Neutrophil (primary cell): ENCODE measurements at regions not wholly inside any gene's neighbourhood (a gene's known extent, or its start where the extent isn't known, plus 50 kb on each side); places are given as distances from the start of the nearest gene placed in this dataset.

ENCODE experiments used
- H3K27ac ChIP-seq: fragments of 200-600 bp; sonication (generic); 2 replicates; pipeline ENCODE4 v1.5.1; 2016; ENCODE audit warnings: mild to moderate bottlenecking, moderate library complexity
- H3K27me3 ChIP-seq: fragments of 200-600 bp; sonication (generic); 2 replicates; pipeline ENCODE4 v1.6.0; 2016; ENCODE audit warnings: mild to moderate bottlenecking
- H3K36me3 ChIP-seq: fragments of 200-600 bp; sonication (generic); 2 replicates; pipeline ENCODE4 v1.5.1; 2017
- H3K4me1 ChIP-seq, 2 experiments: fragments of 200-600 bp in 1 of 2; sonication (generic) in 1 of 2; 1 replicate in 1 of 2; 2 replicates in 1 of 2; pipeline versions ENCODE4 v1.5.1 to v1.6.1; 2013 to 2016; ENCODE audit warnings: low read depth in 1 of 2, low read length in 1 of 2, mild to moderate bottlenecking in 1 of 2, moderate library complexity in 1 of 2; ENCODE audit not compliant: control insufficient read depth in 1 of 2, insufficient read depth in 1 of 2
- H3K4me3 ChIP-seq, 2 experiments: fragments of 200-600 bp in 1 of 2; sonication (generic) in 1 of 2; 1 replicate in 1 of 2; 2 replicates in 1 of 2; pipeline ENCODE4 v1.5.1; 2013 to 2016; ENCODE audit warnings: low read depth in 1 of 2, low read length in 1 of 2, mild to moderate bottlenecking in 1 of 2, moderate library complexity in 1 of 2
- H3K9me3 ChIP-seq: fragments of 200-600 bp; sonication (generic); 2 replicates; pipeline ENCODE4 v1.5.1; 2016
- TF ChIP-seq, protein P1 (sequence below): fragments of 200-600 bp; sonication (generic); IDR thresholded peaks from 2 replicates; pipeline ENCODE4 v1.5.1; 2016; ENCODE audit warnings: antibody characterized with exemption

GRCh38 chrX:26954029-26954428, 509.1 kb downstream of the PPP4R3C start:
- TF ChIP-seq, protein P1, sequence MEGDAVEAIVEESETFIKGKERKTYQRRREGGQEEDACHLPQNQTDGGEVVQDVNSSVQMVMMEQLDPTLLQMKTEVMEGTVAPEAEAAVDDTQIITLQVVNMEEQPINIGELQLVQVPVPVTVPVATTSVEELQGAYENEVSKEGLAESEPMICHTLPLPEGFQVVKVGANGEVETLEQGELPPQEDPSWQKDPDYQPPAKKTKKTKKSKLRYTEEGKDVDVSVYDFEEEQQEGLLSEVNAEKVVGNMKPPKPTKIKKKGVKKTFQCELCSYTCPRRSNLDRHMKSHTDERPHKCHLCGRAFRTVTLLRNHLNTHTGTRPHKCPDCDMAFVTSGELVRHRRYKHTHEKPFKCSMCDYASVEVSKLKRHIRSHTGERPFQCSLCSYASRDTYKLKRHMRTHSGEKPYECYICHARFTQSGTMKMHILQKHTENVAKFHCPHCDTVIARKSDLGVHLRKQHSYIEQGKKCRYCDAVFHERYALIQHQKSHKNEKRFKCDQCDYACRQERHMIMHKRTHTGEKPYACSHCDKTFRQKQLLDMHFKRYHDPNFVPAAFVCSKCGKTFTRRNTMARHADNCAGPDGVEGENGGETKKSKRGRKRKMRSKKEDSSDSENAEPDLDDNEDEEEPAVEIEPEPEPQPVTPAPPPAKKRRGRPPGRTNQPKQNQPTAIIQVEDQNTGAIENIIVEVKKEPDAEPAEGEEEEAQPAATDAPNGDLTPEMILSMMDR = no peak
- Histone ChIP-seq H3K4me3 (no peak overlapping the region), H3K4me1 (no peaks in the 10 kb centered on the region), H3K36me3 (no peaks in the 10 kb centered on the region), H3K27ac (no peak overlapping the region), H3K9me3 (no peaks in the 10 kb centered on the region), H3K27me3 (no peaks in the 10 kb centered on the region)

- TF ChIP-seq, protein P1 = no peak
- no peaks in the 10 kb centered on the region for H3K4me1 ChIP-seq
- no peaks in the 10 kb centered on the region for H3K36me3 ChIP-seq
- no peak overlapping the region for H3K27ac ChIP-seq
- no peaks in the 10 kb centered on the region for H3K9me3 ChIP-seq
- H3K4me3 ChIP-seq = no peak overlapping the region
- no peaks in the 10 kb centered on the region for H3K27me3 ChIP-seq
Measured at GRCh38 chrX:26952213-26952612, 510.9 kb downstream of the PPP4R3C start.

DNA sequence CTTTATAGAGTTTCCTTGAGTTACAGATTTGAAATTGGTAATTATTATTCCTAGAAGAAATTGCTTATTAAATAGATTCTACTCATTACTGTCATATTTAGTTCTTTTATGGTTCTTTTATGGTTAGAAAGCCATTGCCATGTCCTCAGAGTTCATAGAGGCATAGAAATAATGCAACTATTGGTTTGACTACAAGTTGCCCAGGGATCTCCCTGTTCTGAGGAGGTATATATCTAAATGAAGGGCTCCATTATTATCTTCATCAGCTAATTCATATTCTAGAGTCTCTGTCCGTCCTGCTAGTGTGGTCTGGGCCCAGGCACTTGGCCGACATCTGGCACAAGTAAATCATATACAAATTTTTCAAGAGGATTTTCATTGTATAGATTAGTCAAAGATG, 535.7 kb downstream of the PPP4R3C start:
- TF ChIP-seq, protein P1 = no peak
- no peak overlapping the region for H3K27ac ChIP-seq

GRCh38 chrX:26925088-26925487, 538.1 kb downstream of the PPP4R3C start:
- no peaks in the 10 kb centered on the region for H3K9me3 ChIP-seq
- no peak overlapping the region for H3K27ac ChIP-seq
- no peak overlapping the region for H3K4me3 ChIP-seq
- no peaks in the 10 kb centered on the region for H3K36me3 ChIP-seq
- TF ChIP-seq, protein P1 = no peak
- H3K27me3 ChIP-seq = no peaks in the 10 kb centered on the region
- no peaks in the 10 kb centered on the region for H3K4me1 ChIP-seq

More for the DNA sequence above, 535.7 kb downstream of the PPP4R3C start:
- no peaks in the 10 kb centered on the region for H3K36me3 ChIP-seq
- H3K27me3 ChIP-seq = no peaks in the 10 kb centered on the region
- H3K4me3 ChIP-seq = no peak overlapping the region
- H3K9me3 ChIP-seq = no peaks in the 10 kb centered on the region
- H3K4me1 ChIP-seq = no peaks in the 10 kb centered on the region

DNA sequence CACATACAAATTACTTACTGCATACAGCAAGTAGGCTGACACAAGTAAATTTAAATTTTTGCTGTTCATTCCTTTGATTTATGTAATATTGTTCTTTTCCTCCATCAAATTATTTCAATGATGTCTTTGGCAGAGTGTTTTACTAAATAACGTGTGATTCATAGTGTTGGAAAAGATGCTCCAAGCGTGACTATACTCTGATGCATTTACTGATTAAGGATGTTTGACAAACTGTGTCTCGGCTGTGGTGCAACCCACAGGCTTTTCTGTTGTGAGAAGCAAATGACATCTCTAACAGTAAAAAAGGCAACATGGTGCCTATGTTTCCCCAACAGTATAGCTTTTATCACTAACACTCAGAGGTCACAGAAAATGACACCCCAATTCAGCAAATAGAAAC, 540.9 kb downstream of the PPP4R3C start:
- Histone ChIP-seq H3K9me3 (no peaks in the 10 kb centered on the region), H3K27me3 (no peaks in the 10 kb centered on the region), H3K36me3 (no peaks in the 10 kb centered on the region), H3K4me3 (no peak overlapping the region), H3K4me1 (no peaks in the 10 kb centered on the region), H3K27ac (no peak overlapping the region)
- TF ChIP-seq, protein P1 = no peak

GRCh38 chrX:26918631-26919030, 544.5 kb downstream of the PPP4R3C start:
- Histone ChIP-seq H3K4me1 (no peaks in the 10 kb centered on the region), H3K27me3 (no peaks in the 10 kb centered on the region), H3K36me3 (no peaks in the 10 kb centered on the region), H3K4me3 (no peak overlapping the region), H3K27ac (no peak overlapping the region), H3K9me3 (no peaks in the 10 kb centered on the region)
- TF ChIP-seq, protein P1 = no peak
